ENCODE measurements at regions not wholly inside any gene's neighbourhood (a gene's known extent, or its start where the extent isn't known, plus 50 kb on each side); places are given as distances from the start of the nearest gene placed in this dataset.

DNA sequence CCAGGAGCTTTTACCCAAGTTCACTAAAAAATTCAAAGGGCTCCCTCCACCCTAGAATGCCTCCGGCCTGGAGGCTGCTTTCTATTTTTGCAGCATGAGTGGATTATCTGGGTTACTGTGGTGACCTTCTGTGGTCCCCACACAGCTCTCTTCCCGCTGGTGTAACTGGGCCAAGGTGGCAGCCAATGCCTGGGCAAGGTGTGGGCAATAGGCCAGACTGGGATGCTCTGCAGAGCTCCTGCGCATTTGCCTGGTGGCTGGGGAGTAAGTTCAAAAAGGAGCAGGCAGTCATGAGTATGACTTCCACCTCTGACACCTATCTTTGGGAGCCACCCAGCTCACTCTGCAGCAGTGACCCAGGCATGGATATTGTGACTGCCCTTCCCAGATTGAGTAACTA lies 130.5 kb upstream of the SPRED2 start:
- Mint-ChIP-seq H3K27ac (no peak overlapping the region), H3K9me3 (no peaks in the 10 kb centered on the region), H3K4me1 (peaks cover 3% of the 10 kb centered on the region), H3K27me3 (ENCODE audit: low read depth) (peaks cover 13% of the 10 kb centered on the region), H3K4me3 (no peak overlapping the region), H3K36me3 (no peaks in the 10 kb centered on the region)
- DNase-seq (ENCODE audit: low spot score in 2 of 2, unreplicated experiment in 2 of 2): no peak
- TF ChIP-seq, protein P1, sequence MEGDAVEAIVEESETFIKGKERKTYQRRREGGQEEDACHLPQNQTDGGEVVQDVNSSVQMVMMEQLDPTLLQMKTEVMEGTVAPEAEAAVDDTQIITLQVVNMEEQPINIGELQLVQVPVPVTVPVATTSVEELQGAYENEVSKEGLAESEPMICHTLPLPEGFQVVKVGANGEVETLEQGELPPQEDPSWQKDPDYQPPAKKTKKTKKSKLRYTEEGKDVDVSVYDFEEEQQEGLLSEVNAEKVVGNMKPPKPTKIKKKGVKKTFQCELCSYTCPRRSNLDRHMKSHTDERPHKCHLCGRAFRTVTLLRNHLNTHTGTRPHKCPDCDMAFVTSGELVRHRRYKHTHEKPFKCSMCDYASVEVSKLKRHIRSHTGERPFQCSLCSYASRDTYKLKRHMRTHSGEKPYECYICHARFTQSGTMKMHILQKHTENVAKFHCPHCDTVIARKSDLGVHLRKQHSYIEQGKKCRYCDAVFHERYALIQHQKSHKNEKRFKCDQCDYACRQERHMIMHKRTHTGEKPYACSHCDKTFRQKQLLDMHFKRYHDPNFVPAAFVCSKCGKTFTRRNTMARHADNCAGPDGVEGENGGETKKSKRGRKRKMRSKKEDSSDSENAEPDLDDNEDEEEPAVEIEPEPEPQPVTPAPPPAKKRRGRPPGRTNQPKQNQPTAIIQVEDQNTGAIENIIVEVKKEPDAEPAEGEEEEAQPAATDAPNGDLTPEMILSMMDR (IDR thresholded peaks at IDR 0.05; ENCODE audit: unreplicated experiment): no peak

DNA sequence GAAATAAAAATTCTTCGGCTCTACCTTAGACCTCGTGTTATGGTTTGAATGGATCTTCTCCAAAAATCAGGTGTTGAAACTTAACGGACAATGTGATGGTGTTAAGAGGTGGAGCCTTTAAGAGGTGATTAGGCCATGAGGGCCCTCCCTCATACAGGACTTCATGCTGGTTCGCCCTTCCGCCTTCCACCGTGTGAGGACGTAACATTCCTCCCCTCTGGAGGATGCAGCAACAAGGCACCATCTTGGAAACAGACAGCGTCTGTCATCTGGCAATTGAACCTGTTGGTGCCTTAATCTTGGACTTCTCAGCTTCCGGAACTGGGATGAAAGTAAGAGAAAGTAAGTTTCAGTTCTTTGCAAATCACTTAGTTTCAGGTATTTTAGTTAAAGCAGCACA lies 126.3 kb upstream of the SPRED2 start:
- Mint-ChIP-seq H3K9me3 (no peaks in the 10 kb centered on the region), H3K27me3 (ENCODE audit: low read depth) (peaks cover 29% of the 10 kb centered on the region), H3K27ac (no peak overlapping the region), H3K4me1 (no peaks in the 10 kb centered on the region), H3K36me3 (no peaks in the 10 kb centered on the region), H3K4me3 (no peak overlapping the region)
- no peak for DNase-seq (ENCODE audit: low spot score in 2 of 2, unreplicated experiment in 2 of 2)
- TF ChIP-seq, protein P1 (IDR thresholded peaks at IDR 0.05; ENCODE audit: unreplicated experiment): no peak

DNA sequence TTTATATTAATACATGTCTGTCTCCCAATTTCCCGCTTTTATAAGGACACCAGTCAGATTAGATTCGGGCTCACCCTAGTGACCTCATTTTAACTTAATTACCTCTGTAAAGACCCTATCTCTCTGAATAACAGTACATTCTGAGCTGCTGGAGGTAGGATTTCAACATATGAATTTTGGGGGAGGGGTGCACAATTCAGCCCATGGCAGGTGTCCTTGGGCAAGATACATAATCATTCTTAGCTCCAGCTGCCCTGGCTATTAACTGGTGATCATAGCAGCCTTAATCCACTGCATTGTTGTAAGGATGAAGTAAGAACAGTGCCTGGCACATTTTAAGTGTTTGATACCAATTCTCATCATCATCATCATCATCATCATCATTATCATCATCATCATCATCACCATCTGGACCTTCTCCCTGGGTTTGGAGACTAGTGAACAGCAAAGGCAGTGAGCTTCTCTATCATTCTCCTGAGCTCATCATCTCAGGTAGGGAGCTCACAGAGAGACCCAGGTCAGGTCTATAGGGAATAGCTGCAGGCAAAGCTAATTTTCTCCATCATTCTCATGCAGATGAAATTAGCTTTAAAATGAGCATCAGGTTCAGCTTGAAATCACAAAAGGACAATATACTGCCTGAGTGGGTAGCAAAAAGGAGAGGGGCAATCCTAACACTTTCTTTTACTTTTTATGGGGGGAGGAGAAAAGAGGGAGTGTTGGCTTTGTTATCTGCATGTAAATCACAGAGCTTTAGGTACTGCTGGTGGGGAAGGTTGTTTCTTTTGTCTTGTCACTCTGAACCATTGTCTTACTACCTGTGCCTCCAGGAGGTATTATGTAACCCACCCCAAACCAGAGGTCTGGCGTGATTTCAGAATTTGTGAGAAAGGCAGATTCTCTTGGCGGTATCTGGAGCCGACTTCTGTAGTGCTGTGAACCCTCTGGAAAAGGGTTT lies 125.5 kb upstream of the SPRED2 start:
- H3K4me1 Mint-ChIP-seq: peaks cover 1% of the 10 kb centered on the region
- H3K9me3 Mint-ChIP-seq: no peaks in the 10 kb centered on the region
- H3K4me3 Mint-ChIP-seq: no peak overlapping the region
- no peak overlapping the region for H3K27ac Mint-ChIP-seq
- H3K27me3 Mint-ChIP-seq (ENCODE audit: low read depth): peaks cover 29% of the 10 kb centered on the region
- TF ChIP-seq, protein P1 (IDR thresholded peaks at IDR 0.05; ENCODE audit: unreplicated experiment): no peak
- no peaks in the 10 kb centered on the region for H3K36me3 Mint-ChIP-seq
- DNase-seq (ENCODE audit: low spot score in 2 of 2, unreplicated experiment in 2 of 2): no peak

DNA sequence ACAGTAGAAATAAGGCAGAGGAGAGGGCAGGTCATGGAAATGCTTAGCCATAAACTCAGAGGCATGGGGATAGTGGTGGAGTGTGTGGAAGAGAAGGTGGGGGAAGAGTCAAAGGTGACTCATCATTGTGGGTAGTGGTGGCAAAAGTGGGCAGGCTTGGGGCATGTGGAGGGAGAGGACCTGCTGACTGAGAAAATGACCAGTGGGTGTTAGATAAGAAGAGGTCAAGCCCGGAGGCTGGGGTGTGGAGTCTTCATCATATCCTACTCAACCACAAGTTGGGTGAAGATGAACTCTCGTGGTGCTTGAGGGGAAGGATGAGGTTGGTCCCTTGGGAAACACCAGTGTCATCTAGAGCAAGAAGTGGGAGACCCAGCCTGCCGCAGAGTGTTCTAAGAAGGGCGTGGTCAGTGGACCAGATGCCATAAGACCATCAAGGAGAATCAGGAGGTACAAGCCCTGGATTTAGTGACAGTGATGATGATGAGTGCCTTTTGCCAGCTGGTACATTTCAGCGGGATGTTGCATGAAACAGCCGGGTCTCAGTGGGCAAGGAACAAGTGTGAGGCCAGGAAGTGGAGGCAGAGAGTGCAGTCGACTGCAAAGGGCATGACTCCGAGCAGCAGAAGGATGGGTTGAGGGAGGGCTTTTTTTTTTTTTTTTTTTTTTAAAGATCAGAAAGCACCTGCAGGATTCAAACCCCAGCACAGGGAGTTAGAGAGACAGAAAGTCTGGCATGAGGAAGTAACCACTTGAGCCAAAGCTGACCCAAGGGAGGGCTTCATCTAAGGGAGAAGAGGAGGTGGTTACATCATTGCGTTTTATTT lies 122.6 kb upstream of the SPRED2 start:
- DNase-seq (ENCODE audit: low spot score in 2 of 2, unreplicated experiment in 2 of 2): no peak
- Mint-ChIP-seq H3K4me1 (peaks cover 1% of the 10 kb centered on the region), H3K9me3 (no peaks in the 10 kb centered on the region), H3K27me3 (ENCODE audit: low read depth) (peaks cover 29% of the 10 kb centered on the region), H3K4me3 (no peak overlapping the region), H3K36me3 (no peaks in the 10 kb centered on the region), H3K27ac (no peak overlapping the region)
- TF ChIP-seq, protein P1 (IDR thresholded peaks at IDR 0.05; ENCODE audit: unreplicated experiment): no peak

DNA sequence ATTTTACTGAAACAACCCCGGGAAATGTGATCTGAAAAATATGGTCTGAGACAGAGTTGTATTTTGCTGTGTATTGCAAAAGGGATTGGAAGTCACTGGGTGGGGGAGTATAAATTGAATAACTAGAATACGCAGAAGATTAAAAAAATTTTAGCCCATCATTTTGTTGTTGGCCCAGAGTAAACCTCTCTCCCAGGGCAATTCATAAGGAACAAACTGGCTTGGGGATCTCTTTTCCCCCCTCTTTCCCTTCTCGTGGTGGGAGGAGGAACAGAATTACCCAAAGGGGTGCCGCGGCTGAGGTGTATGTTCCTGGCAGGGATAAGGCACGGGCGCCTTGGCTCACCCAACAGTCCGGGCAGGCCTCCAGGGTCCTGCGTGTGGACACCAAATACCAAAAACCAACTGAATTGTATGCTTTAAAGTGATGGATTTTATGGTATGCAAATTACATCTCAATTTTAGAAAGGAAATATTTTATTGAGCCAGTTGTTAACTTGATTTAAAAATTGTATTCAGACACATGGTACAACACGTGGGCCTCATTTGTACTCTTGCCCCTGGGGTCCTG lies 121.2 kb upstream of the SPRED2 start:
- no peak overlapping the region for H3K4me3 Mint-ChIP-seq
- no peaks in the 10 kb centered on the region for H3K36me3 Mint-ChIP-seq
- H3K4me1 Mint-ChIP-seq: peaks cover 1% of the 10 kb centered on the region
- H3K27ac Mint-ChIP-seq: no peak overlapping the region
- peaks cover 25% of the 10 kb centered on the region for H3K27me3 Mint-ChIP-seq (ENCODE audit: low read depth)
- DNase-seq (ENCODE audit: low spot score in 2 of 2, unreplicated experiment in 2 of 2): no peak
- no peaks in the 10 kb centered on the region for H3K9me3 Mint-ChIP-seq
- TF ChIP-seq, protein P1 (IDR thresholded peaks at IDR 0.05; ENCODE audit: unreplicated experiment): peak; percentile 23

Measured in mesothelial cell of epicardium (in vitro differentiated cells).